Trophoblast cell (in vitro differentiated cells and primary cell): ENCODE measurements at regions not wholly inside any gene's neighbourhood (a gene's known extent, or its start where the extent isn't known, plus 50 kb on each side); places are given as distances from the start of the nearest gene placed in this dataset.

Experiments
- DNase-seq, 2 donors: peaks; one replicate each; pipeline ENCODE4 v3.0.0-alpha.2; 2016
- H2AFZ ChIP-seq: 2 replicates; pipeline ENCODE4 v1.6.1; 2013; ENCODE audit warnings: low read length, moderate library complexity, mild to moderate bottlenecking; ENCODE audit not compliant: insufficient read depth, poor library complexity
- H2AK5ac ChIP-seq: 2 replicates; pipeline ENCODE4 v1.6.1; 2013; ENCODE audit warnings: mild to moderate bottlenecking, low read length
- H2BK120ac ChIP-seq: 2 replicates; pipeline ENCODE4 v1.6.1; 2013; ENCODE audit warnings: low read length, mild to moderate bottlenecking, moderate library complexity; ENCODE audit not compliant: insufficient read depth, poor library complexity
- H2BK12ac ChIP-seq: 2 replicates; pipeline ENCODE4 v1.6.1; 2013; ENCODE audit warnings: mild to moderate bottlenecking, low read length, moderate library complexity
- H2BK5ac ChIP-seq: 2 replicates; pipeline ENCODE4 v1.6.1; 2013; ENCODE audit warnings: low read length, low read depth, moderate library complexity, mild to moderate bottlenecking; ENCODE audit not compliant: poor library complexity
- H3K14ac ChIP-seq: 2 replicates; pipeline ENCODE4 v1.6.1; 2013; ENCODE audit warnings: mild to moderate bottlenecking, low read length
- H3K18ac ChIP-seq: 2 replicates; pipeline ENCODE4 v1.6.1; 2013; ENCODE audit warnings: mild to moderate bottlenecking, low read length
- H3K23ac ChIP-seq: 2 replicates; pipeline ENCODE4 v1.6.1; 2013; ENCODE audit warnings: low read length
- H3K27ac ChIP-seq: 2 replicates; pipeline ENCODE4 v1.5.1; 2013; ENCODE audit warnings: low read depth, mild to moderate bottlenecking, inconsistent platforms, low read length, moderate library complexity
- H3K27me3 ChIP-seq: 2 replicates; pipeline ENCODE4 v1.6.1; 2013; ENCODE audit warnings: inconsistent platforms, mild to moderate bottlenecking, low read length, moderate library complexity; ENCODE audit not compliant: insufficient read depth
- H3K36me3 ChIP-seq, 2 experiments: 1 replicate in 1 of 2; 2 replicates in 1 of 2; pipeline ENCODE4 v1.6.1; 2013; ENCODE audit warnings: low read length in 2 of 2, mild to moderate bottlenecking in 2 of 2, moderate library complexity in 1 of 2; ENCODE audit not compliant: insufficient read depth in 2 of 2, control insufficient read depth in 1 of 2
- H3K4ac ChIP-seq: 2 replicates; pipeline ENCODE4 v1.6.1; 2013; ENCODE audit warnings: low read depth, mild to moderate bottlenecking, low read length, moderate library complexity
- H3K4me1 ChIP-seq, 2 experiments: 1 replicate in 1 of 2; 2 replicates in 1 of 2; pipeline ENCODE4 v1.6.1; 2013; ENCODE audit warnings: low read length in 2 of 2, mild to moderate bottlenecking in 2 of 2, moderate library complexity in 1 of 2; ENCODE audit not compliant: insufficient read depth in 2 of 2, control insufficient read depth in 1 of 2
- H3K4me2 ChIP-seq: 2 replicates; pipeline ENCODE4 v1.6.1; 2013; ENCODE audit warnings: inconsistent platforms, mild to moderate bottlenecking, low read length, moderate library complexity
- H3K4me3 ChIP-seq: 2 replicates; pipeline ENCODE4 v1.5.1; 2013; ENCODE audit warnings: mild to moderate bottlenecking, low read depth, low read length, inconsistent platforms
- H3K79me1 ChIP-seq: one replicate; pipeline ENCODE4 v1.6.1; 2013; ENCODE audit warnings: low read length
- H3K79me2 ChIP-seq: 2 replicates; pipeline ENCODE4 v1.6.1; 2013; ENCODE audit warnings: low read length, mild to moderate bottlenecking; ENCODE audit not compliant: control insufficient read depth, insufficient read depth, poor library complexity
- H3K9ac ChIP-seq: 2 replicates; pipeline ENCODE4 v1.6.1; 2013; ENCODE audit warnings: mild to moderate bottlenecking, low read length
- H3K9me3 ChIP-seq: 2 replicates; pipeline ENCODE4 v1.6.1; 2013; ENCODE audit warnings: low read depth, mild to moderate bottlenecking, control low read depth, inconsistent platforms, low read length; ENCODE audit not compliant: insufficient read depth
- H4K12ac ChIP-seq: 2 replicates; pipeline ENCODE4 v1.6.1; 2013; ENCODE audit warnings: low read depth, mild to moderate bottlenecking, low read length, moderate library complexity
- H4K8ac ChIP-seq: 2 replicates; pipeline ENCODE4 v1.6.1; 2013; ENCODE audit warnings: low read depth, mild to moderate bottlenecking, low read length, moderate library complexity
- H4K91ac ChIP-seq: one replicate; pipeline ENCODE4 v1.6.1; 2013; ENCODE audit warnings: low read depth, mild to moderate bottlenecking, low read length, moderate library complexity
- WGBS: extraction: QIAGEN DNeasy Blood & Tissue Kit; methylation state at CpG from one replicate; pipeline ENCODE4 v1.1.7; 2013; ENCODE audit warnings: missing lambda C conversion rate; ENCODE audit not compliant: insufficient read length, insufficient coverage; ENCODE audit errors: extremely low coverage; 5-methylcytosine and 5-hydroxymethylcytosine counted together

- DNase-seq: no peak
- H2BK5ac ChIP-seq: no peak overlapping the region
- H4K12ac ChIP-seq: no peak overlapping the region
- no peak overlapping the region for H3K14ac ChIP-seq
- no peak overlapping the region for H3K9ac ChIP-seq
- H2BK120ac ChIP-seq: no peak overlapping the region
- H3K4me1 ChIP-seq: no peaks in the 10 kb centered on the region
- no peak overlapping the region for H3K18ac ChIP-seq
- WGBS: 100% methylated on average over 1 of the region's 8 CpGs
- H3K27ac ChIP-seq: no peak overlapping the region
- H4K91ac ChIP-seq: no peak overlapping the region
- H3K9me3 ChIP-seq: no peaks in the 10 kb centered on the region
- H3K79me2 ChIP-seq: no peaks in the 10 kb centered on the region
- no peak overlapping the region for H4K8ac ChIP-seq
- no peak overlapping the region for H3K4me3 ChIP-seq
- H3K4ac ChIP-seq: no peak overlapping the region
- H3K27me3 ChIP-seq: no peaks in the 10 kb centered on the region
- H3K36me3 ChIP-seq: no peaks in the 10 kb centered on the region
- H3K79me1 ChIP-seq: no peaks in the 10 kb centered on the region
- no peak overlapping the region for H3K23ac ChIP-seq
- H2BK12ac ChIP-seq: no peak overlapping the region
- H2AFZ ChIP-seq: no peak overlapping the region
- no peak overlapping the region for H3K4me2 ChIP-seq
- no peak overlapping the region for H2AK5ac ChIP-seq
Measured at GRCh38 chr5:85069659-85070640, 685.3 kb upstream of the EDIL3 start.

GRCh38 chr5:85077581-85077980, 692.9 kb upstream of the EDIL3 start:
- no peak overlapping the region for H3K14ac ChIP-seq
- H3K9ac ChIP-seq: no peak overlapping the region
- H3K27ac ChIP-seq: no peak overlapping the region
- H3K79me2 ChIP-seq: no peaks in the 10 kb centered on the region
- no peak overlapping the region for H2BK120ac ChIP-seq
- no peaks in the 10 kb centered on the region for H3K4me1 ChIP-seq
- no peak overlapping the region for H2AFZ ChIP-seq
- H2BK5ac ChIP-seq: no peak overlapping the region
- no peaks in the 10 kb centered on the region for H3K36me3 ChIP-seq
- H3K4me3 ChIP-seq: no peak overlapping the region
- H4K91ac ChIP-seq: no peak overlapping the region
- no peak overlapping the region for H3K4ac ChIP-seq
- H2BK12ac ChIP-seq: no peak overlapping the region
- no peak overlapping the region for H3K23ac ChIP-seq
- no peaks in the 10 kb centered on the region for H3K79me1 ChIP-seq
- H3K27me3 ChIP-seq: no peaks in the 10 kb centered on the region
- H4K8ac ChIP-seq: no peak overlapping the region
- no peak overlapping the region for H4K12ac ChIP-seq
- DNase-seq: no peak
- no peak overlapping the region for H3K18ac ChIP-seq
- no peak overlapping the region for H2AK5ac ChIP-seq
- no peaks in the 10 kb centered on the region for H3K9me3 ChIP-seq
- H3K4me2 ChIP-seq: no peak overlapping the region

- H3K79me2 ChIP-seq: no peaks in the 10 kb centered on the region
Measured at GRCh38 chr5:85096421-85096820, 711.7 kb upstream of the EDIL3 start.

GRCh38 chr5:85108471-85108870, 723.8 kb upstream of the EDIL3 start:
- H2BK12ac ChIP-seq: no peak overlapping the region
- no peak overlapping the region for H3K23ac ChIP-seq
- H3K9ac ChIP-seq: no peak overlapping the region
- H3K9me3 ChIP-seq: no peaks in the 10 kb centered on the region
- no peaks in the 10 kb centered on the region for H3K79me1 ChIP-seq
- no peak overlapping the region for H2AK5ac ChIP-seq
- no peak for DNase-seq
- no peak overlapping the region for H3K4me3 ChIP-seq
- H3K14ac ChIP-seq: no peak overlapping the region
- no peak overlapping the region for H3K4me2 ChIP-seq
- no peak overlapping the region for H3K27ac ChIP-seq
- no peak overlapping the region for H3K18ac ChIP-seq
- H3K4me1 ChIP-seq: no peaks in the 10 kb centered on the region
- no peak overlapping the region for H4K12ac ChIP-seq
- H2BK120ac ChIP-seq: no peak overlapping the region
- H3K27me3 ChIP-seq: no peaks in the 10 kb centered on the region
- H4K91ac ChIP-seq: no peak overlapping the region
- no CpG with 5 or more reads among the region's 1 CpG for WGBS
- no peak overlapping the region for H3K4ac ChIP-seq
- no peak overlapping the region for H2BK5ac ChIP-seq
- no peak overlapping the region for H4K8ac ChIP-seq
- no peak overlapping the region for H2AFZ ChIP-seq
- no peaks in the 10 kb centered on the region for H3K36me3 ChIP-seq
- H3K79me2 ChIP-seq: no peaks in the 10 kb centered on the region

More at GRCh38 chr5:85096421-85096820, 711.7 kb upstream of the EDIL3 start:
- no peak overlapping the region for H2AFZ ChIP-seq
- no CpG with 5 or more reads among the region's 2 CpGs for WGBS
- H3K4me3 ChIP-seq: no peak overlapping the region
- H2BK12ac ChIP-seq: no peak overlapping the region
- H4K12ac ChIP-seq: no peak overlapping the region
- no peaks in the 10 kb centered on the region for H3K27me3 ChIP-seq
- H3K9ac ChIP-seq: no peak overlapping the region
- no peak overlapping the region for H3K4me2 ChIP-seq
- H4K8ac ChIP-seq: no peak overlapping the region
- no peak overlapping the region for H3K27ac ChIP-seq
- H3K4me1 ChIP-seq: no peaks in the 10 kb centered on the region
- H3K18ac ChIP-seq: no peak overlapping the region
- H4K91ac ChIP-seq: no peak overlapping the region
- no peak overlapping the region for H3K23ac ChIP-seq
- DNase-seq: no peak
- no peak overlapping the region for H3K4ac ChIP-seq
- no peak overlapping the region for H2AK5ac ChIP-seq
- H3K9me3 ChIP-seq: no peaks in the 10 kb centered on the region
- H3K79me1 ChIP-seq: no peaks in the 10 kb centered on the region
- no peak overlapping the region for H2BK120ac ChIP-seq
- H3K14ac ChIP-seq: no peak overlapping the region
- no peaks in the 10 kb centered on the region for H3K36me3 ChIP-seq
- no peak overlapping the region for H2BK5ac ChIP-seq
